Fibroblast of skin of left biceps (primary cell): ENCODE measurements at regions not wholly inside any gene's neighbourhood (a gene's known extent, or its start where the extent isn't known, plus 50 kb on each side); places are given as distances from the start of the nearest gene placed in this dataset.

Experiments
- DNase-seq, 2 experiments: peaks; one replicate each; pipeline ENCODE4 v3.0.0-alpha.2; 2013; ENCODE audit warnings: low read depth in 2 of 2

DNA sequence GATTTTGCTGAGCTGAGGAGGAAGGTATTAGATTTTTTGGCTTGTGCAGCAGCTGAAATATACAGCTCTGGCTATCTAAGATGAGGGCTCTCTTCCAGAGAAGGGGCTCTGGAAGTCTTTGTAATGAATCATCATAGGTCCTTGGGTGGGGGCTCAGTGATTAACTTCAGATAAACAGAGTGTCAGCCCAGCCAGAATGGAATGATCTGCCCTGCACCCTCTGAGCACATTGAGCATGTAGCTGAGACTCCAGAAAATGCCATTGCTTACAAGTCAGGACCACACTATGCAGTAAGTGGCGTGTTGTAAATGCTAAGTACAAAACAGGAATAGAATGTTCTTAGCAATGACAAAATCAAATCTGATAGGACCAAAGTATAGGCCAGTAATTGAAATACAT lies 836.0 kb downstream of the PDHA2 start:
- DNase-seq, result no peak

DNA sequence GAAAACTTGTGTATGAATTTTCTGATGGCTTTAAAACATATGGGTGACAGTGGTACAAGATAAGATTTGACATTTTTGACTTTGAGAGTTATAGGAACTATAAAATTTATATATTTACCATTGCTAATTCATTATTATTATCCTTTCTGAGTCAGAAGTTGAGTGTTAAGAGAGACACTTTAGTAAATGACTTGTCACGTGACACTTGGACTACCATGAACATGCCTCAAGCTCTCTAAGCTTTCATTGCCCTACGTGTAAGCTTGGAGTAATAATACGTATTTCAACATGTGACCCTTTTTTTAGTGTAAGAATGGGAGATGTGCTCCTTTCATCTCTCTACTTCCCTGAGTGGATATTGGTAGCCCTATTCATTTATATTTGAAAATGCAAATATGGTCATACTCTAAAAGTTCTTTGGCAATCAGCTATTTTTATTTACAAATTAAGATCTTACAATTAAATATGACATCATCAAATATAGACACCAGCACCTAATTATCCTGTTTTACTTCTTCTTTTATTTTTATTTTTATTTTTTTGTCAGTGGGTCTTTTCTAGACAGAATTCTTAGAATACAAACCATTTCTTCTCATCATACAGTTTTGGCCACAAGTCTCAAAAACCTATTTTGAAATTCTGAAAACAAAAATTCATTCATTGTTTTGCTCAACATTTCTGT lies 837.0 kb downstream of the PDHA2 start:
- DNase-seq, result no peak

DNA sequence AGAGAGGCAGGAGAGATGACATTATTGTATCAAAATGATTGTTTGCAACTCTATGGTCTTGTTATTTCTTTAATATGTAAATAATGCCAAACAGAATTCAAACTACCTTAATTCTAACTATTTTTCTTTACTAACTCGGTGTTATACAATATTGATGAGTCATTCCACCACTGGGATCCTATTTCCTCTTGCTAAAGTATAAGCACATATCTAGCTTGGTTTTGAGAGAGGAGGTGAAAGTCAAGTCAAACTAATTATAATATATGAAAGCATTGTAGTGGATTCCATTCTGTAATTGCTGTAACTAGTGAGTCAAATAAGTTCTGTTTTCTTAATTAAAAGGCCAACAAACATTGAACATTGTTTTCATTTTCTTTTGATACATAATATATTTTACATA lies 837.6 kb downstream of the PDHA2 start:
- no peak for DNase-seq

DNA sequence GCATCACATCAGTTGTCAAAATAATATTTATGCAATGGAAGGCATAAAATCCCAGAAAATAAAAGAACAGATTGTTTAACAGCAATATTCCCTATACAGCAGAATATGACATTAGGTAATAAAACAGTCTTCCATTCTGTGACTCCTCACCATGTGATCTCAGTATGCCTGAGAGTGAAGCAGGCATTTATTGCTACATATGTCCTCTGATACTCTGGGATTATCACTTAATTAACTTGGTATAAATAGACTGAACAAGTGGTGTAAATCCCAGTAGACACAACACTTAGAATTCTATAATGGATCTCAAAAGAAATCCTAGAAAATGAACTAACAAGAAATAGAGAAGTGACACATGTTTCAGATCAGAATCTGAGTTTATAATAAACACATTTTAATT lies 841.3 kb downstream of the PDHA2 start:
- no peak for DNase-seq

DNA sequence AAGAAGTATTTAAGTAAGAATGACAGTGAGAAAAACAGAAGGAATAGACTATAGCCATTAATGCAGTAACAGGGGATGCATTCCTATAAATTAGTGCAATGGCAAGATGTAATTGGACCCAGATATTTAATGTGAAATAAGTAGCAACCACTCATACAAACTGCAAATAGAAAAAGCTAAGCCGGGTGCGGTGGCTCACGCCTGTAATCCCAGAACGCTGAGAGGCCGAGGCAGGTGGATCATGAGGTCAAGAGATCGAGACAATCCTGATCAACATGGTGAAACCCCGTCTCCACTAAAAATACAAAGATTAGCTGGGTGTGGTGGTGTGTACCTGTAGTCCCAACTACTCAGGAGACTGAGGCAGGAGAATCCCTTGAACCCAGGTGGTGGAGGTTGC lies 845.8 kb downstream of the PDHA2 start:
- no peak for DNase-seq

DNA sequence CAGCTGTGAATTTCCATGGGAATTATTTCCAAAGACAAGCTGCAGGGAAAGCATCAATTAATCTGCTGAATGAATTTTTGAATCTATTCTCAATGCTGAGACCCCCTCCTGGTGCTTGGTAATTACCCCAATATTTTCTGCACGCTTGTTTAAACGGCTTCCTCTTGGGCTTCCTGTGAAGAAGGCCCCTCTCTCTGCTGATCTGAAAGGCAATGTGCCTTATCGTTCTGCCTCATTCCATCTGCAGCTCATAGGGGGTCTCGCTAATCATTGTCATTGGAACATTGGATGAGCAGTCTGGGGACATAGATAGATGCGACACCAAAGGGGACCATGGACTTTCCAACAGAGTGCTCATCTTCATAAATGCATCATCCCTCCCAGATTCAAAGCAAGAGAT lies 851.6 kb downstream of the PDHA2 start:
- DNase-seq, result no peak

DNA sequence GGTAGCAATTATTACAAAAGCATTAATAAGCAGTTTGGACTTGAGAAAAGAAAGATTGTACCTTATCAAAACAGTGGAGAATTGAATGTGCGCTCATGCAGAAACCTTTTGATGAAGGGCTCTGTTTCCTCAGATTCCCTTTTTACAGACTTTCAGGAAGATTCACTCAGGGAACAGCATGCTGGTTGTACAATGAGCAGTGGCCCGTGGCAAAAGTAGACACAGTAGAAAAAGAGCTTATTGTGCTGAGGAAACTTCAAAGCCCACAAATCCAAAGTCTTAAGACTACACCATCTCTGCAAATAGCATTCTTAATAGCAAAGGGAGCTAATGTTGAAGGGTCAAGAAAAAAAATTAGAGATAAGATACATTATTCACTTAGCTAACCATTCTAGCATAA lies 858.9 kb downstream of the PDHA2 start:
- DNase-seq, result no peak

DNA sequence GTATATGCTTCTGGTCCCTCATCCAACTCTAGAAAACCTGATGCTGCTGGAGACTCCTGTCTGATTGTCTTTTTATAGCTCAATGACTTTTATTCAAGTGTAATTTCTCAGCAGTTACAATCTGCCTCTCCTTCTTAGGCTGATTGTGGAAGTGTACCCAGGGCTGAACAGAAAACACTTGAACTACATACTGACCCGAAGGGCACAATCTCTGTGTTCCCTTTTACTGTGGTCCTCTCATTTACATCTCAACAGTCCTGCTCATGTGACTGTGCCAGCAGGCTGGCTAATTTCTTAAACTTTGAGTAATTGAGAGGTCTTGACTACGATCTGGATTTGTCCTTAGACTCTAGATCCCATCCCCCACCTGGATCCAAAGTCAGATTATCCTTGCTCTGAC lies 863.4 kb downstream of the PDHA2 start:
- no peak for DNase-seq

DNA sequence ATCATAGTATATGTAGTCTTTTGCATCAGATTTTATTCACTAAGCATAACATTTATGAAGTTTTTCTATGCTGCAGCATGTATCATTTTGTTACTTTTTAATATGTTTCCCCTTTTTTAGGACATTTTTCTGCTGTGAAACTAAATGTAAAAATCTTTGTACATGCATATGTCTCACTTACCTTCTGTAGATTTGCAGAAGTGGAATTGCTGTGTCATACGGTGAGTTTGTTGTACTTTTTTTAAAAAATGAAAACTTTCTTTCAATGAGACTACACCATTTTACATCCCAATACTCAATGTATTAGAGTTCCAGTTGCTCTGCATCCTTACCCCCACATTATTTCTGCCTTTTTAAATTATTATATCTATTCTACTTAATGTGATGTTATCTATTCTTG lies 868.9 kb downstream of the PDHA2 start:
- DNase-seq, result no peak

DNA sequence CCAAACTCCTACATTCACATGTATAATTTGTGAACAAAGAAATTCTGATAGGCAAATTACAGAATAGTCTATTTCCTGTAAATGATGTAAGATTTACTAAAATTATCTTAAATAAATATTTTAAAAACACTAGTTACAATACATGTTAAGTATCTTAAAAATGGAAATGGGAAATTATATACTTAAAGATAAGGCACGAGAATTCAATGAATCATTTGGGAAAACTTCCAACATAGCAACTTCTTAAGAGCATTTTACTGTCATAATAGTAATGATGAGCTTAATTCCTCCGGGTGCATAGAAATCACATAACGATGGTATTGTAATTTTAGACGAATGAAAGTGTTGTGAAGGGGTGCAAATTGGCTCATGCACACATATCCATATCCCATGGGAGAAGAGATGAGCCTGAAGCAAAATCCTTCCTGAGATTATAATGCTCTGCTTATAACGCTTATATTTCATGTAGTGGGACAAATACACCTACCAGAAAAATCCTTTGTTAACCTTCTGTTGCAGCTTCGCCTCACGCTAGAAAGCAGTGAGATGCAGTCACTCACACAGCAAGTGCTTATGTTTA lies 873.5 kb downstream of the PDHA2 start:
- no peak for DNase-seq

DNA sequence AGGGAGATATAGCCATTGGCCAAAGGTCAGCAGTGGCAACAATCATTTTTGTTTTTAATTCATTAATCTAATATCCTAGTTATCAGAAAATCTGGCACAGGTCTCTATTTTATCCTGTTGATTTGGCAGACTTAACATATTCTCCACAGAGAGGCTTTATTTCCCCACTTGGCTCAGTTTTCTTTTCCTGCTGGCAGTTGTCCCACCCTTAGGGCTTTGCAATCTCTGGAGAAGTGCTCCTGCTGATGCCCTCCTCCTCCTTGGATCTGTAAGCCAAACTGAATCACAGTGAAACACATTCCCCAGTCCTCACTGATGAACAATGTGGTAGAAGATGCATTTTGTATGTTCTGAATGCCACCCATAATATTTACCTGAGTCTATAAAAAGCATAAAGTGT lies 889.7 kb downstream of the PDHA2 start:
- DNase-seq, result no peak

DNA sequence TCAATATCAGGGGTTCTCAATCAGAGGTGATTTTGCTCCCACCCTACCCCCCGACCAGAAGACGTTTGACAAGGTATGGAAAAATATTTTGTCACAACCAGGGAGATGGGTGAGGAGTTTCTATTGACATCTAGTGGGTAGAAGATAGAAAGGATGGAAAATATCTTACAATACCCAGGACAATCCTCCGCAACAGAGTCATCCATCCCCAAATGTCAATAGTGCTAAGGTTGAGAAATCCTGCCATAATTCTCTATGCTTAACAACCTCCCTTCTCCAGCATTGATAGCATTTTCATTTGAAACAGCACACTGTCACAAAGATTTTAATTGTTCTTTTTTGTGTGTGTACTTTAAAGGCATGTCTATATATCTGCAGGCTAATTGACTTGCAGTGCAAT lies 890.5 kb downstream of the PDHA2 start:
- DNase-seq, result no peak

DNA sequence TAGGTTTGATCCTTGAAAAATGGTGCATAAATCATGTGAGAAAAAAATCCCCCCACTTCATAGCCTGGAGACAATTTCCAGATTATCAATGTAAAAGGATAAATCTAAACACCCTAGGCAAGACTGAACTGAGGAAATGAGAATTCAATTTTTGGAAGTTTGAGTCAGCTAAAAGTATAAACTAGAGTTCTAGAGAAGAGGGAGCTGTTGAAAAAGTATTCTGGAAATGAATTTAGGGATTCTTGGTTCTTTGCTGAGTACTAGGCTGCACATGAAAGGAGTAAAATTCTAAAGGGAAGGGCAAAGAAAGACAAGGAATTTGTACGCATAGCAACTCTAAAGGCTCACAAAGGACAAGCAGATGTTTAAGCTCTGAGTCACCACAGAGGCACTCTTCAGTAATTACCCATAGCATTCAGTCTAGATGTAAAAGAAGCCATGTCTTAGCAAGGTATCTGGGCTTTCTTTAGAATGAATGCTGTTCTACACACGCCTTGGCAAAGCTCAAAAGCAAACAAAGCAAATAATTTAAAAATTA lies 896.5 kb downstream of the PDHA2 start:
- DNase-seq, result peak; percentile 3 to 7

DNA sequence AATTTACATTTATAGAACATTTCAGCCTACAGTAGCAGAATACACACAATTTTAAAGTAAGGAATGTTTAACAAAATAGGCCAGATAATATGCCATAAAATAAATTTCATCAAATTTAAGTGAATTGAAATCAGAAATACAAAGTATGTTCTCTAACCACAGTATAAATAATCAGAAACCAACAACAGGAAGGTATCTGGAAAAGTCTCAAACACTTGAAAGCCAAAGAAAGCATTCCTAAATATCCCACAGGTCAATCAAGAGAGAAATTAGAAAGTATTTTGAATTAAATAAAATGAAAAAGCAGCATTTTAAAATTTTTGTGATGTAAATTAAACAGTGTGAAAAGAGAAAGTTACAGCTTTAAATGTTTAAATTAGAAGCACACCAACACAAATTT lies 899.2 kb downstream of the PDHA2 start:
- DNase-seq, result no peak

DNA sequence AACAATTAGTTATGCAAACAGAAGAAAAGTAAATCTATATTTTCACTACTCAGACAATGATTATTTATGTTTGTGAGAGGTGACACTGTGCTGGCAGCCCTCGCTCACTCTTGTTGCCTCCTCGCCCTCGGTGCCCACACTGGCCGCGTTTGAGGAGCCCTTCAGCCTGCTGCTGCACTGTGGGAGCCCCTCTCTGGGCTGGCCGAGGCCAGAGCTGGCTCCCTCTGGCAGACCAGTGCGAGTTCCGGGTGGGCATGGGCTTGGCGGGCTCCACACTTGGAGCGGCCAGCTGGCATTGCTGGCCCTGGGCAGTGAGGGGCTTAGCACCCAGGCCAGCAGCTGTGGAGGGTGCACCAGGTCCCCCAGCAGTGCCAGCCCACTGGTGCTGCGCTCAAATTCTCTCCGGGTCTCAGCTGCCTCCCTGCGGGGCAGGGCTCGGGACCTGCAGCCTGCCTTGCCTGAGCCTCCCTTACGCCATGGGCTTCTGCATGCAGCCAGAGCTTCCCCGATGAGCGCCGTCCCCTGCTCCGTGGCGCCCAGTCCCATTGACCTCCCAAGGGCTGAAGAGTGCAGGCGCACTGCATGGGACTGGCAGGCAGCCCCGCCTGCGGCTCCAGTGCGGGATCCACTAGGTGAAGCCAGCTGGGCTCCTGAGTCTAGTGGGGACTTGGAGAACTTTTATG lies 902.6 kb downstream of the PDHA2 start:
- no peak for DNase-seq

DNA sequence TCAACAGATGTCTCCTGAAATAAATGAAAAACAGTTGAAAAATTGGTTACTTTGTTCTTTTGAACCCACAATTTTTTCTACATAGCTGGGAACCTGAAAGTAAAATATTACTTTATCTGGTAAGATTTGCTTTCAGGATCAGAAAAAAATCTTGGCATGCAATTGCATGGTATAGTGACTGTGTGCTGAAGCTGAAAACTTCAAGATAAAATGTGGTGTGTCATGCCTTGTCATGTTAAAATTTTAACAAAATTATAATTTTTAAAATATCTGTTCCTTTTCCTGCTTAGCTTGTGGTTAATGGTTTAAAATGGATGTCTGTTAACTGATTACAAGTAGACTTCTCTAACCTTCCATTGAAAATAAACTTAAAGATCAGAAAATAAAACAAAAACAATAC lies 904.8 kb downstream of the PDHA2 start:
- no peak for DNase-seq

DNA sequence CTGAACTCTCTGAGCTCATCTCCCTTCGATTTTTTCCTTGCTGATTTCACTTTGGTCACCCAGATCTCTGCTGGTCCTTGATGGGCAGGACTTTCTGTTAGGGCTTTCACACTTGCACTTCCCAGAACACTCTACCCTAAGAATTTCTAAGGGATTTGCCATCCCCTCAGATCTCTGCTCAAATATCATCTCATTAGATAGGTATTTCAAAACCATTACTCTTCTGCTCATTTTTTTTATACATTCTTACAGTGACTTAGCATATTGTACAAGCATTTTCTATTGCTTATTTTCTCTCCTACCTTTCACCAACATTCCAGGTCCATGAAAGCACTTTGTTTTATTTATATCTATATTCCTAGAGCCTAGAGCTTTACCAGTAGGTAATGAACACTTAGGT lies 913.3 kb downstream of the PDHA2 start:
- no peak for DNase-seq

DNA sequence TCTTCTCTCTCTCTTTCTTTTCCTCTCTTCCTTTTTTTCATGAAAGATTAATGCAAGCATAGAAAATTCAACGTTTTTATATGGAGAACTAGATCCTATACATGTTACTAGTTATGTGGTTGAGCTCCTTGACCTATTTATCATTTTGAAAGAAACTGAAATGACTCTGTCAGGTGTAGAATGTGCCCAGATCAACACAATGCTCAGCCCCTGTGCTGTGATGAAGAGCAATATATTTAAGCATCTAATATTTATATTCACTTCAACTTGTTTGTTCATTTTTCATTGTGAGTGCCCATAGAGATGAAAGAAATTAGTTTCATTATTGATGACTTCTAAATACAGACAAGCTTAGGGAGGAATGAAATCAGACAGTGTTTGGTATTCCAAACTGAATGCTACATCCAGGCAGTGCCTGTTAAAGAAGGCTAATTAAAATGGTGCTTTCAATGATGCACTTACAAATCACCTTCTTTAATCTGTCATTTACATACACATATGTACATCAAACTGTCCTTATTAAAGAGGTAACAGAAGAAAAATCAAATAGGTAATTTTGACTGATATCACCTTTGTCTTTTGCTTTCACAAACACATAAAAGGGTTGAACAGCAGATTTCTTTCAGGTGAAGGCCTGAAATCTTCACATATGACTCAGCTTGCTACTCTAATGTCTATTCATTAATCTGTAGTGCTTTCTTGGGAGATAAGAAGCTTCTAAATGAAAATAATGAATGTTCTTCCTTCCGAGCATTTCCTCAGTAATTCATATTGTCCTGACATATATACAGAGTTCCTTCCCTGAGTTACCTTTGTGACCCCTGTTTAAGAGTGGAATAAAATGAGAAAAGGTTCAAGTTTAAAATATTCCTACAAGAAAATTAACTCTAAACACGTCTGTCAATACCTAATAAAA lies 915.9 kb downstream of the PDHA2 start:
- no peak for DNase-seq

DNA sequence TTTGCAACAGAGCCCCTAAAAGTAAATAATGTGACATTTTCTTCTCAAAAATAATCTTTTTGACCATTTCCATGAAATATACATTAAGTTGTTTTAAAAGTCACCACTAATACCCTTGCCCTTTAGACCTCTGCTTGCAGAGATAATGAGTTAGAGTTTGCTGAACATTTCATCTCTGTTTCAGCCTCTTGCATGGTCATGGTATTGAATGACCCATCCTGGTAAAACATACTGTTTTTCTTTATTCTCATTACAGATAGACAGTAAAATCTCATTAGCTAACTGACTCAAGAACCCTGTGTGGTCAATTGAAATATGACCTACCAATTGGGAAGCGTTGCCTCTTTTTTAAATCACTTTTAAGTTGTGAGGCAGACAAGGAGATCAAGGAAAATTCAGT lies 916.7 kb downstream of the PDHA2 start:
- no peak for DNase-seq

DNA sequence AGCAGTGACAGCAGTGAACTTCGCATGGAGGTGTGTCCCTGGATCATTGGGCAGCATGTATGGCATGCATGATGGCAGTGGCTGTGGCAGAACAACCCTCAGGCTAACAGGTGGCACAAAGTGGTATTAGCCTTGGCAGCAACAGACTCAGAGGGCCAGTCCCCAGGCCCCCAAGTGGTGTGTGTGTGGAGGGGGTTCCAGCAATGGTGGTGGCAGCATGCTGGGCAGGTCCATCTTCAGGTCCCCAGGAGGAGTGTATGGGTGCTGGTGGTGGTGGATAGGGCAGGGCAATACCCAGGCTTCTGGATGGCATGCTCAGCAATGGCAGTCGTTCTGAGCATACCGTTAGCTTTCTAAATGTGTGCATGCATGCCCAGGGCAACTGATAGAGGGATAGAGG lies 923.7 kb downstream of the PDHA2 start:
- no peak for DNase-seq

DNA sequence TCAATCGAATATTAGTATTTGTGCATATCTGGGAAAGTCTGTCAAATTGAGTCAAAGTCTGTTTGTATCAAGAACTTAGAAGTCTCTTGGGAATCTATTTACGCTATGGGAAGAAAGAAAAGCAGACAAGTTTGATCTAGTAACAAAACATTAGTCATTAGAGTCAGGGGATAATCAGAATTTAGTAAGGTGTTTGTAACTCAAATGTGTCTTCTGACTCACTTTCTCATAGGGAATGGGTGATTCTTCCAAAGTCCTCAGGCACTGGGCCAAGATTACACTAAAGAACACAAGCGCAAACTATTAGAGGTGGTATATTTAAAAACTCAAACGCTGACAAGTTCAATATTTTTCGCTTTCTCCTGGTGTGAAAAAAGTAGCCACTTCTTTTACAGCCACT lies 926.5 kb downstream of the PDHA2 start:
- no peak for DNase-seq

DNA sequence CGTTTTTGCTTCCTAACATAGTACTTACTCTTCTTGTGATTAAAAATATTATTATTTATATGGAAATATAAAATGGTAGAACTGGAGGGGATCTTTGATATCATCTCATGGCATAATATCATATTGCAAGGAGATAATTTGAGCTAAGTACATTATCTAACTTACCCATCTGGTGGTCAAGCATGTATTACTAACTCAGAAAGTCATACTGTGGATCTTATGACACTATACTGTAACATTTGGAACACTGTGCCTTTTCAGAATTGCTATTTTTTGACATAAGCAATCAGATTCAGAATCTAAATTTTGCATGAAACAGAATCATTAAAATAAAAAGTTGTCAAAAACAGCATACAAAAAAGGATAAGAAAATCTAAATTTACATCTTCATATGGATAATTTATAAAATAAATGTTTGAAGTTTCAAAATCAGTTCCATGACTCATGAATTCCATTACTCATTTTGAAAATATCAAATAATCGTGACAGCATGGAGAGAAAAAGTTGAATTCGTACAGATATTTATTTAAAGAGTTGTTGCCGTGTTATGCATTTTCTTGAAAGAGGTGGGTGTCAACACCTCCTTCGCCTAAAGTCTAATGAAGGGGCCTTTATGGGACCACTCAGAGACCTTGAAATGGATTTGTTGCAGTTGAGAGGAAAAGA lies 928.1 kb downstream of the PDHA2 start:
- no peak for DNase-seq
